PFSK-1 (cell line): ENCODE measurements at regions not wholly inside any gene's neighbourhood (a gene's known extent, or its start where the extent isn't known, plus 50 kb on each side); places are given as distances from the start of the nearest gene placed in this dataset.

ENCODE experiments used
- FOXP2 ChIP-seq: optimal IDR thresholded peaks from 2 replicates; pipeline ENCODE3; 2011; ENCODE audit warnings: borderline replicate concordance, control low read depth, inconsistent platforms; ENCODE audit not compliant: insufficient read depth; ENCODE audit errors: extremely low read length, extremely low read depth
- POLR2AphosphoS5 ChIP-seq: IDR thresholded peaks from 2 replicates; pipeline ENCODE4 v1.6.1; 2012; ENCODE audit warnings: low read depth, mild to moderate bottlenecking, control low read depth, low read length, moderate library complexity
- SIN3A ChIP-seq: IDR thresholded peaks from 2 replicates; pipeline ENCODE4 v1.6.1; 2012; ENCODE audit warnings: mild to moderate bottlenecking, low read length, moderate library complexity, borderline replicate concordance; ENCODE audit not compliant: insufficient read depth
- TAF1 ChIP-seq: IDR thresholded peaks from 2 replicates; pipeline ENCODE4 v1.6.1; 2012; ENCODE audit warnings: low read length, control low read depth, borderline replicate concordance; ENCODE audit not compliant: insufficient read depth
- TF ChIP-seq, protein P1 (sequence below), 2 experiments: IDR thresholded peaks; 2 replicates each; pipeline versions ENCODE4 v1.6.1 to v1.8.0; 2011 to 2012; ENCODE audit warnings: low read depth in 2 of 2, low read length in 2 of 2, control low read depth in 1 of 2, inconsistent platforms in 1 of 2, mild to moderate bottlenecking in 1 of 2, moderate library complexity in 1 of 2; ENCODE audit not compliant: insufficient read depth in 1 of 2

GRCh38 chr11:97990162-97990920 is 1030.4 kb upstream of the CNTN5 start:
- TF ChIP-seq SIN3A: no peak

GRCh38 chr11:97993562-97993961 is 1027.2 kb upstream of the CNTN5 start:
- TF ChIP-seq FOXP2: no peak
- no peak for TF ChIP-seq POLR2AphosphoS5
- TF ChIP-seq, protein P1, sequence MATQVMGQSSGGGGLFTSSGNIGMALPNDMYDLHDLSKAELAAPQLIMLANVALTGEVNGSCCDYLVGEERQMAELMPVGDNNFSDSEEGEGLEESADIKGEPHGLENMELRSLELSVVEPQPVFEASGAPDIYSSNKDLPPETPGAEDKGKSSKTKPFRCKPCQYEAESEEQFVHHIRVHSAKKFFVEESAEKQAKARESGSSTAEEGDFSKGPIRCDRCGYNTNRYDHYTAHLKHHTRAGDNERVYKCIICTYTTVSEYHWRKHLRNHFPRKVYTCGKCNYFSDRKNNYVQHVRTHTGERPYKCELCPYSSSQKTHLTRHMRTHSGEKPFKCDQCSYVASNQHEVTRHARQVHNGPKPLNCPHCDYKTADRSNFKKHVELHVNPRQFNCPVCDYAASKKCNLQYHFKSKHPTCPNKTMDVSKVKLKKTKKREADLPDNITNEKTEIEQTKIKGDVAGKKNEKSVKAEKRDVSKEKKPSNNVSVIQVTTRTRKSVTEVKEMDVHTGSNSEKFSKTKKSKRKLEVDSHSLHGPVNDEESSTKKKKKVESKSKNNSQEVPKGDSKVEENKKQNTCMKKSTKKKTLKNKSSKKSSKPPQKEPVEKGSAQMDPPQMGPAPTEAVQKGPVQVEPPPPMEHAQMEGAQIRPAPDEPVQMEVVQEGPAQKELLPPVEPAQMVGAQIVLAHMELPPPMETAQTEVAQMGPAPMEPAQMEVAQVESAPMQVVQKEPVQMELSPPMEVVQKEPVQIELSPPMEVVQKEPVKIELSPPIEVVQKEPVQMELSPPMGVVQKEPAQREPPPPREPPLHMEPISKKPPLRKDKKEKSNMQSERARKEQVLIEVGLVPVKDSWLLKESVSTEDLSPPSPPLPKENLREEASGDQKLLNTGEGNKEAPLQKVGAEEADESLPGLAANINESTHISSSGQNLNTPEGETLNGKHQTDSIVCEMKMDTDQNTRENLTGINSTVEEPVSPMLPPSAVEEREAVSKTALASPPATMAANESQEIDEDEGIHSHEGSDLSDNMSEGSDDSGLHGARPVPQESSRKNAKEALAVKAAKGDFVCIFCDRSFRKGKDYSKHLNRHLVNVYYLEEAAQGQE (IDR thresholded peaks at IDR 0.05; ENCODE audit: insufficient read depth in 1 of 2, low read depth in 2 of 2, low read length in 2 of 2): no peak
- no peak for TF ChIP-seq SIN3A
- TF ChIP-seq TAF1: no peak

- TF ChIP-seq POLR2AphosphoS5: no peak
- no peak for TF ChIP-seq FOXP2
- TF ChIP-seq, protein P1 (IDR thresholded peaks at IDR 0.05; ENCODE audit: insufficient read depth in 1 of 2, low read depth in 2 of 2, low read length in 2 of 2): no peak
- TF ChIP-seq TAF1: no peak
- no peak for TF ChIP-seq SIN3A
Measured at GRCh38 chr11:97995874-97996273, 1024.9 kb upstream of the CNTN5 start.

DNA sequence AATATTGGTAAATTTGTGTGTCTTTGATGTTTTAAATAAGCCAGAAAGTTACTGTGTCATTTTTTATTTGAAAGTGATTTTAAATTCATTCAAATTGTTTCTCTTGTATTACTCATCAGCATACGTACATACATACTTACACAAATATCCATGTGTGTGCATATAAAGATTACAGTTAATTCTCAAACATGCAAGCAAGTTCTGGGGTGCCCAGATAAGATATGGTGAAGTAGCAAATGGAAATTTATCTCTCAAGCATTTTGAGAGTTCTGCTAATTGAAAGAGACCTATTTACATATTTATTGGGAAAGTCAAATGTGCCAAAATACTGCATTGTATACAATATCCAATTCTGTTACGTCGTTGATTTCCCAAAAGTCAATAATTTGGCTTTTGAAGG is 1024.0 kb upstream of the CNTN5 start:
- TF ChIP-seq FOXP2 (no peak), SIN3A (no peak), POLR2AphosphoS5 (no peak), TAF1 (no peak)
- TF ChIP-seq, protein P1 (IDR thresholded peaks at IDR 0.05; ENCODE audit: insufficient read depth in 1 of 2, low read depth in 2 of 2, low read length in 2 of 2): no peak

- TF ChIP-seq SIN3A (no peak), FOXP2 (no peak), TAF1 (no peak), POLR2AphosphoS5 (no peak)
- TF ChIP-seq, protein P1 (IDR thresholded peaks at IDR 0.05; ENCODE audit: insufficient read depth in 1 of 2, low read depth in 2 of 2, low read length in 2 of 2): no peak
Measured at GRCh38 chr11:98003606-98004371, 1017.0 kb upstream of the CNTN5 start.
